SJSA1 (cell line): ENCODE measurements at regions not wholly inside any gene's neighbourhood (a gene's known extent, or its start where the extent isn't known, plus 50 kb on each side); places are given as distances from the start of the nearest gene placed in this dataset.

Experiments
- DNase-seq, 2 experiments: peaks; one replicate each; pipeline ENCODE4 v3.0.0-alpha.2; 2015 to 2020; ENCODE audit warnings: low spot score in 2 of 2, low read depth in 1 of 2
- H3K27ac ChIP-seq: fragments of 250-450 bp; sonication (Bioruptor Pico); 2 replicates; pipeline ENCODE4 v1.5.1; 2020; ENCODE audit warnings: mild to moderate bottlenecking, moderate library complexity
- H3K27me3 ChIP-seq: fragments of 250-450 bp; sonication (Bioruptor Pico); replicated peaks from 2 replicates; pipeline ENCODE4 v1.5.1; 2020; ENCODE audit warnings: mild to moderate bottlenecking, moderate library complexity
- H3K36me3 ChIP-seq: fragments of 250-450 bp; sonication (Bioruptor Pico); 2 replicates; pipeline ENCODE4 v1.5.1; 2020; ENCODE audit warnings: mild to moderate bottlenecking
- H3K4me1 ChIP-seq: fragments of 250-450 bp; sonication (Bioruptor Pico); replicated peaks from 2 replicates; pipeline ENCODE4 v1.6.1; 2021; ENCODE audit warnings: mild to moderate bottlenecking
- H3K4me3 ChIP-seq: fragments of 250-450 bp; sonication (Bioruptor Pico); 2 replicates; pipeline ENCODE4 v1.5.1; 2020; ENCODE audit warnings: mild to moderate bottlenecking
- H3K9me3 ChIP-seq: fragments of 250-450 bp; sonication (Bioruptor Pico); replicated peaks from 2 replicates; pipeline ENCODE4 v1.5.1; 2020; ENCODE audit warnings: mild to moderate bottlenecking

- Histone ChIP-seq H3K27me3 (no peaks in the 10 kb centered on the region), H3K4me3 (no peak overlapping the region), H3K9me3 (no peaks in the 10 kb centered on the region), H3K27ac (no peak overlapping the region), H3K4me1 (no peaks in the 10 kb centered on the region), H3K36me3 (no peaks in the 10 kb centered on the region)
- DNase-seq, result no peak
These were observed 1043.8 kb downstream of the PLA2G4A start for GRCh38 chr1:187872550-187872949.

DNA sequence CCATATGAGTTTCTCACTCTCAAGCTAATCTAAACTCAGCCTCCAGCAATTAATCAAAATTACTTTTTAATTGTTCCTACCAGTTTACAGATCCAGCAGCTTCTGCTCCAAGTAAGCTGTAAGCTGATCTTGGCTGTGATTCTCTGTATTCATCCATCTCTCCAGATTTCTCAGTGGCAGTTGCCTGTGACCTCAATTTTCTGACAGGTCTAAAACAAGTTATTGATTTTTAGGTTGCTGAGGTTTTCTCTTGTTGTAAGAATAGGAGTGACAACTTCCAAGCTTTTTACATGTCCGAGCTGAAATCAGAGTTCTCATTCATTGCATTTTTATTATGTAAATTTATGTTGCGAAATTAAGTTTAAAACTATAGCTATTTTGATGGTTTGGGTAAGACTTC, 1044.4 kb downstream of the PLA2G4A start:
- no peaks in the 10 kb centered on the region for H3K36me3 ChIP-seq
- no peak for DNase-seq
- H3K4me1 ChIP-seq, result no peaks in the 10 kb centered on the region
- H3K27me3 ChIP-seq, result no peaks in the 10 kb centered on the region
- H3K9me3 ChIP-seq, result no peaks in the 10 kb centered on the region
- no peak overlapping the region for H3K27ac ChIP-seq
- no peak overlapping the region for H3K4me3 ChIP-seq

DNA sequence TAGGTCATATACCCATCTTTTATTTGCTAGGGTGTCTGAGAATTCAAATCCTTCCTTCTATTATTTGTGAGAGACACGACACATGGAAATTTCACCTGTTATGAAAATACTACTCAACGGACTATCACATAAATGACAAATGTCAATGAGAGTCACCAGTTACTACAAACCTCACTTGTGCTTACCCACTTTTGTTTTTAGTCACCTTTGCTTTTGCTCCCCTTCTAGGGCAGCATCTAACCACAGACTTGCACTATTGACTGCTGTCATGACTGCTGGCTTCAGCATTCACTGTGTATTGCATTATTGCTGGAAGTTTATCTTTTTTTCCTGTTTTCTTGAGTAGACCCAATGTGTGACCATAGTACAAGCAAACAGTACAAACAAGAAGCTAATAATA, 1048.0 kb downstream of the PLA2G4A start:
- no peak for DNase-seq
- no peaks in the 10 kb centered on the region for H3K9me3 ChIP-seq

GRCh38 chr1:187877220-187877619, 1048.5 kb downstream of the PLA2G4A start:
- Histone ChIP-seq H3K27ac (no peak overlapping the region), H3K4me1 (no peaks in the 10 kb centered on the region), H3K36me3 (no peaks in the 10 kb centered on the region), H3K4me3 (no peak overlapping the region), H3K9me3 (no peaks in the 10 kb centered on the region), H3K27me3 (no peaks in the 10 kb centered on the region)
- no peak for DNase-seq

More for the DNA sequence above, 1048.0 kb downstream of the PLA2G4A start:
- Histone ChIP-seq H3K4me3 (no peak overlapping the region), H3K36me3 (no peaks in the 10 kb centered on the region), H3K4me1 (no peaks in the 10 kb centered on the region), H3K27ac (no peak overlapping the region), H3K27me3 (no peaks in the 10 kb centered on the region)

DNA sequence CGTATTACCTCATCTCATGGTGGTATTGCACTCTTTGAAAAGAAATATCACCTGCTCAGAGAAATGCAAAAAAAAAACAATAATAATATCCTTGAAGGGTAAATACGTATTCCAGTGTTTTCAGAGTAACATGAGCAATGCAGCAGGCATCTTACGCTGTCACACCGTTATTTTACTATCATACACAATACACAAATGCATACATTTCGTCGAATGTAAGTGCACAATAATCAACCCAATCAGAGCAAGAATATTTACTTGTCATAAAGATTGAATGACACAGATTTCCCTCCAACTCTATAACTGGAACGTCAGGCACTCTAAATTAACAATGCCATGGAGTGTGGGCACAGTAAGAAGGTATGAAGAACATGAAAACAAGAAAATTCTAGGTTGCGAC, 1050.1 kb downstream of the PLA2G4A start:
- Histone ChIP-seq H3K9me3 (no peaks in the 10 kb centered on the region), H3K27me3 (no peaks in the 10 kb centered on the region), H3K27ac (no peak overlapping the region), H3K36me3 (no peaks in the 10 kb centered on the region), H3K4me1 (no peaks in the 10 kb centered on the region), H3K4me3 (no peak overlapping the region)
- no peak for DNase-seq

- Histone ChIP-seq H3K36me3 (no peaks in the 10 kb centered on the region), H3K4me3 (no peak overlapping the region)
- DNase-seq, result no peak
These were observed 1054.6 kb downstream of the PLA2G4A start for GRCh38 chr1:187883356-187883755.

DNA sequence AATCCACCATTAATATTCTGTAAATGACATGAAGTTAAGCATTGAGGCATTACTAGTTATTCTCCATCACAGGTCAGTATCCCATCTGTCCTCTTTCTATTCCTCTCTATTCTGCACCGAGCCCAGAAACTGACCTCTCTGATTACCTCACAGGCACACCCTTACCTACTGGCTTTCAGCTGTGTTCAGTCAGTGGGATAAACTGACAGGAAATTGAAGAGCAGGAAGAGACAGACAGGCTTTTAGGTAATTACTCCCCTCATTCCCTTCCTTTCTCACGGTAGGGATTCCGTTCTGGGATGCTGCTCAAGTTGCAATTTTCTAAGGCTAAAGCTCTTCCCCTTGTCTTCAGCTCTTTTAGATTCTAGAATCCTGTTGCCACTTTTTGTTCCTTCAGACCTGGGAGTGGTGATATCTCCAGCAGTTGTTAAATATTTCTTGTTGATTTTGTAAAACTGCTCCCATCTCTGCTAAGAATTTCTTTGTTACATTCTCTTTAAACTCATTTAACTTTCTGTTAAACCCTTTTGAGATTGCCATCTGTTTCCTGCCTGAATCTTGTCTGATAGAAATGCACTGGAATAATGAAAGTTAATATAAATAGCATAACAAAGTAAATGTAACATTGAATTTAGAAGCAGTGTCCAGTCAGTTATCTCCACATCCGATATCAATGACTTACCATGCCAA, 1063.4 kb downstream of the PLA2G4A start:
- Histone ChIP-seq H3K4me3 (no peak overlapping the region), H3K27ac (no peak overlapping the region), H3K36me3 (no peaks in the 10 kb centered on the region), H3K4me1 (no peaks in the 10 kb centered on the region), H3K27me3 (no peaks in the 10 kb centered on the region), H3K9me3 (no peaks in the 10 kb centered on the region)
- DNase-seq, result no peak

More at GRCh38 chr1:187883356-187883755, 1054.6 kb downstream of the PLA2G4A start:
- Histone ChIP-seq H3K27me3 (no peaks in the 10 kb centered on the region), H3K27ac (no peak overlapping the region), H3K4me1 (no peaks in the 10 kb centered on the region), H3K9me3 (no peaks in the 10 kb centered on the region)

DNA sequence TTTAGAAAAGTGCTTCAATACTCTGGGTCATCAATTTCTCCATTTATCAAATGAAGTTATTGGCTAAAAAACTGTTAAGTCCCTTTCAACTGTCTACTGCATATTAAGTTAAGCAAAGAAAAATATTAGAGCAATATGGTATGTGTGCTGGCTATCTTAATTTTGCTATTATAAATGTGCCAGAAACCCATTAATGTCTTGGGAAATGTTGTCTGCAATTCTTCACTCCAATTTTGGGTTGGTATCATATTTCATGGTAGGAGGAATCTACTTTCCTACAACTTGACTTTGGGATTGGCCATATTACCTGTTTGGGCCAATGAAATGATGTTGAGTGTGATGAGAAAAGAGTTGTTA, 1063.9 kb downstream of the PLA2G4A start:
- Histone ChIP-seq H3K27ac (no peak overlapping the region), H3K4me3 (no peak overlapping the region), H3K36me3 (no peaks in the 10 kb centered on the region), H3K4me1 (no peaks in the 10 kb centered on the region), H3K9me3 (no peaks in the 10 kb centered on the region), H3K27me3 (no peaks in the 10 kb centered on the region)
- DNase-seq, result no peak

DNA sequence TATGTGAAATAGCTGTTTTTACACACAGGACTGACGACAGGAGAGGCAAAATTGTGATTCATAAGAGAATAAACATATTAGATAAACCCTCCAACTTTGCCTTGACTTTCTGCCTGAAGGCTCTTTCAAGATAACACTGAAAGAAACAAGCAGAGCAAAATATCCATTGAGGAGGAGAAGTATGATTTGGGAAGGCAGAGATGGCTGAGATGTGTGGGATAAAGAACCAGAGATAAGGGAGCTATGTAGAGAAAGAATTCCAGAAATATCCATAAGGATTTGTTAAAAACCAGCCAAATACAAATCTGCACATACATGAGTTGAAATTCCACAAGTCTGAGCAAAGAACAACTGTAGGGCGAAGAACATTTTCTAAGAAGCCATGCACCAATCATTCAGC, 1064.7 kb downstream of the PLA2G4A start:
- no peak overlapping the region for H3K4me3 ChIP-seq
- no peaks in the 10 kb centered on the region for H3K27me3 ChIP-seq
- H3K36me3 ChIP-seq, result no peaks in the 10 kb centered on the region
- H3K27ac ChIP-seq, result no peak overlapping the region
- no peak for DNase-seq
- no peaks in the 10 kb centered on the region for H3K4me1 ChIP-seq
- no peaks in the 10 kb centered on the region for H3K9me3 ChIP-seq

GRCh38 chr1:187894349-187894748, 1065.6 kb downstream of the PLA2G4A start:
- Histone ChIP-seq H3K36me3 (no peaks in the 10 kb centered on the region), H3K4me1 (no peaks in the 10 kb centered on the region), H3K27ac (no peak overlapping the region), H3K4me3 (no peak overlapping the region), H3K9me3 (no peaks in the 10 kb centered on the region), H3K27me3 (no peaks in the 10 kb centered on the region)
- DNase-seq, result no peak

DNA sequence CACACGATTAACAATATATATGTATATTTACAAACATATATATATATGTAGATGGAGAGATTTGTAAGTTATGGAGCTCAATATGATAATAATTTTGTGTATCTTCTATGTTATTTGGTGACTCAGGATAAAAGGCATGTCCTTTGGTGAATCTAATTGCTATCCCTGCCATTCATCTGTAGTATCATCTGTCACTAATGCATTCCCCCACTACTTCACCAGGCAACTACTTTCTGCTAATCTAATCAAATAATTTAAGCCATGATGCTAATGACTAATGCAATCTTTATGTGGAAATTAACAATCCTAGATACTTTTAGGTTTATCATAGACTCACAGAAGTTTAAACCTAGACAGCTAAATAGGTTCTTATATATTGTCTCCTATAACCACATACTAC, 1074.5 kb downstream of the PLA2G4A start:
- no peaks in the 10 kb centered on the region for H3K9me3 ChIP-seq
- no peaks in the 10 kb centered on the region for H3K27me3 ChIP-seq
- no peaks in the 10 kb centered on the region for H3K4me1 ChIP-seq
- H3K36me3 ChIP-seq, result no peaks in the 10 kb centered on the region
- no peak for DNase-seq
- no peak overlapping the region for H3K27ac ChIP-seq
- no peak overlapping the region for H3K4me3 ChIP-seq

DNA sequence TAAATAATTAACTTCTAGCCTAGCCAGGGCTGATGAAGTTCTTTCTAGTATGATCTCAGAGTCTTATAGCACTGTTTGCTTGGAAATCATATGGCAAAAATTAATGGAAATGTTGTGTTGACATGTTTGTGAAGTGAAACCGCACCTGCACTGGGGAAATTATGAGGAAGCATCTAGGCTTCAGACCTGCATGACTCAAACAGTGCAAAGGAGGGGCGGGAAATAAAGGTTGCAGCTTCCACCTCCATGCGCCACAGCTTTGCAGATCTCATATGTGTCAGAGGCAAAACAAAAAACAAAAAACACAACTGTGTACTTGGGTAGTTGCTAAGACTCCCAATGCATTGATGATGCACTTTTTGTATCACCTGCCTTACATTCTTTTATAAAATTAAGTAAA, 1080.6 kb downstream of the PLA2G4A start:
- DNase-seq, result no peak

GRCh38 chr1:187911820-187912219, 1083.1 kb downstream of the PLA2G4A start:
- Histone ChIP-seq H3K9me3 (no peaks in the 10 kb centered on the region), H3K36me3 (no peaks in the 10 kb centered on the region), H3K4me3 (no peak overlapping the region), H3K4me1 (no peaks in the 10 kb centered on the region), H3K27ac (no peak overlapping the region), H3K27me3 (no peaks in the 10 kb centered on the region)
- no peak for DNase-seq

More for the DNA sequence above, 1080.6 kb downstream of the PLA2G4A start:
- no peaks in the 10 kb centered on the region for H3K36me3 ChIP-seq
- H3K9me3 ChIP-seq, result no peaks in the 10 kb centered on the region
- no peaks in the 10 kb centered on the region for H3K4me1 ChIP-seq
- H3K27ac ChIP-seq, result no peak overlapping the region
- H3K4me3 ChIP-seq, result no peak overlapping the region
- no peaks in the 10 kb centered on the region for H3K27me3 ChIP-seq

GRCh38 chr1:187920976-187921375, 1092.2 kb downstream of the PLA2G4A start:
- DNase-seq, result no peak
- Histone ChIP-seq H3K36me3 (no peaks in the 10 kb centered on the region), H3K4me3 (no peak overlapping the region), H3K4me1 (no peaks in the 10 kb centered on the region), H3K27ac (no peak overlapping the region), H3K27me3 (no peaks in the 10 kb centered on the region), H3K9me3 (no peaks in the 10 kb centered on the region)

DNA sequence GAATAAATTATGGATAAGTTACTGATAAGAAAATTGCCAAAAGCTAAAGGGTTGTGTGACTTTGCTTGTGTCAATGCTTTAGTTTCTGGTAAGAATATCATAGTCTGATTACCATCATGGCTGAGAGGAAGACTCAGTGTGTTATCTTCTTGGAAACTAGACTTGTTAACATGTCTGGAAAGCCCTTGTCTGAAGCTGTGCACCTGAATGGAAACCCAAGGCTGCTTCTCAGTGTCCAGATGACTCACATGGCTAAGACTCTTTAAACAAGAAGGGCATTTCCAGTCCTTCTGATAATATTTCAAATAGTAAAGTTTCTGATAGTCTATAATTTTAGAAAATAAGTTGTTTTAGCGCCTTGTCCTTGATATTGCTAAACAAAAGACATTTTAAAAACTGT, 1092.7 kb downstream of the PLA2G4A start:
- no peak overlapping the region for H3K27ac ChIP-seq
- H3K4me1 ChIP-seq, result no peaks in the 10 kb centered on the region
- no peaks in the 10 kb centered on the region for H3K36me3 ChIP-seq
- H3K9me3 ChIP-seq, result no peaks in the 10 kb centered on the region
- no peaks in the 10 kb centered on the region for H3K27me3 ChIP-seq
- DNase-seq, result no peak
- no peak overlapping the region for H3K4me3 ChIP-seq
